RWPE1 (cell line): ENCODE measurements at regions not wholly inside any gene's neighbourhood (a gene's known extent, or its start where the extent isn't known, plus 50 kb on each side); places are given as distances from the start of the nearest gene placed in this dataset.

Experiments used
- CTCF ChIA-PET: fragments of 350-600 bp; sonication (Branson Sonifier 250); formaldehyde crosslinking; extraction: SDS; loops from one replicate; lab custom pipeline; 2021; lab: Yijun Ruan, JAX
- POLR2A ChIA-PET: fragments of 400-600 bp; formaldehyde crosslinking; extraction: SDS; loops from one replicate; lab custom pipeline; 2020; ENCODE audit warnings: antibody characterized with exemption; ENCODE audit not compliant: low non-redundant PET; lab: Yijun Ruan, JAX
- DNase-seq: peaks from one replicate; pipeline ENCODE4 v3.0.0; 2012; ENCODE audit warnings: low spot score
- H3K27ac ChIP-seq: fragments of 450-650 bp; 2 replicates; pipeline ENCODE4 v1.5.1; 2017
- TF ChIP-seq, protein P1 (sequence below): fragments of 450-650 bp; conservative IDR thresholded peaks from 2 replicates; pipeline ENCODE4 v1.5.1; 2017; ENCODE audit warnings: low read depth, mild to moderate bottlenecking

DNA sequence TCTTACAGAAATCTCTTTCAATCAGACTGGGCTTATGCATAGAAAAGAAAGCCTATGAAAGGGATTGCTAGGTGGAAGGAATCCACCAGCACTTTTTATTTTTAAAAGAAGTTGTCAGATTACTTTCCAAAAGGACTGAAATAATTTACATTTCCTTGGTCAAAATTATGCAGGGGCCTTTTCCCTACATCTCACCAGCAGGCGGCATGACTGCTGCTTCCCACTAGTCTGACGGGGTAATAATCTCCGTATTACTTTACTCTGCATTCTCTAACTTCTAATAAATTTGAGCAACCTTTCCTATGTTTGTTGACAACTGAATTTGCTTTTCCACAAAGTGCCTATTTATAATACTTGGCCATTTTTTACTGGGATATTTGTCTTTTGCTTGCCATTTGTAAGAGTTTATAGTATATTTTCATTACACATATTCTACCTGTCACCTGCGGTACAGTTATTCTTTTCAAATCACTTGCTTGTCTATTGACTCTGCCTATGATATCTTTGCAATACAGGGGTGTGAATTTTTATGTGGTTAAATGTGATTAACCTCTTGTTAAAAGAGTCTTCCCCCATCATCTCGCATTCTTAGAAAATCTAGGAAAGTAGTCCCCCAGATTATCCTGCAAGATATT is 51.9 kb upstream of the USP47 start:
- H3K27ac ChIP-seq, result no peak overlapping the region
- DNase-seq, result peak; percentile 28
- TF ChIP-seq, protein P1, sequence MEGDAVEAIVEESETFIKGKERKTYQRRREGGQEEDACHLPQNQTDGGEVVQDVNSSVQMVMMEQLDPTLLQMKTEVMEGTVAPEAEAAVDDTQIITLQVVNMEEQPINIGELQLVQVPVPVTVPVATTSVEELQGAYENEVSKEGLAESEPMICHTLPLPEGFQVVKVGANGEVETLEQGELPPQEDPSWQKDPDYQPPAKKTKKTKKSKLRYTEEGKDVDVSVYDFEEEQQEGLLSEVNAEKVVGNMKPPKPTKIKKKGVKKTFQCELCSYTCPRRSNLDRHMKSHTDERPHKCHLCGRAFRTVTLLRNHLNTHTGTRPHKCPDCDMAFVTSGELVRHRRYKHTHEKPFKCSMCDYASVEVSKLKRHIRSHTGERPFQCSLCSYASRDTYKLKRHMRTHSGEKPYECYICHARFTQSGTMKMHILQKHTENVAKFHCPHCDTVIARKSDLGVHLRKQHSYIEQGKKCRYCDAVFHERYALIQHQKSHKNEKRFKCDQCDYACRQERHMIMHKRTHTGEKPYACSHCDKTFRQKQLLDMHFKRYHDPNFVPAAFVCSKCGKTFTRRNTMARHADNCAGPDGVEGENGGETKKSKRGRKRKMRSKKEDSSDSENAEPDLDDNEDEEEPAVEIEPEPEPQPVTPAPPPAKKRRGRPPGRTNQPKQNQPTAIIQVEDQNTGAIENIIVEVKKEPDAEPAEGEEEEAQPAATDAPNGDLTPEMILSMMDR, result peak; percentile 75
- CTCF ChIA-PET, result no interaction called here
- POLR2A ChIA-PET, result no interaction called here

DNA sequence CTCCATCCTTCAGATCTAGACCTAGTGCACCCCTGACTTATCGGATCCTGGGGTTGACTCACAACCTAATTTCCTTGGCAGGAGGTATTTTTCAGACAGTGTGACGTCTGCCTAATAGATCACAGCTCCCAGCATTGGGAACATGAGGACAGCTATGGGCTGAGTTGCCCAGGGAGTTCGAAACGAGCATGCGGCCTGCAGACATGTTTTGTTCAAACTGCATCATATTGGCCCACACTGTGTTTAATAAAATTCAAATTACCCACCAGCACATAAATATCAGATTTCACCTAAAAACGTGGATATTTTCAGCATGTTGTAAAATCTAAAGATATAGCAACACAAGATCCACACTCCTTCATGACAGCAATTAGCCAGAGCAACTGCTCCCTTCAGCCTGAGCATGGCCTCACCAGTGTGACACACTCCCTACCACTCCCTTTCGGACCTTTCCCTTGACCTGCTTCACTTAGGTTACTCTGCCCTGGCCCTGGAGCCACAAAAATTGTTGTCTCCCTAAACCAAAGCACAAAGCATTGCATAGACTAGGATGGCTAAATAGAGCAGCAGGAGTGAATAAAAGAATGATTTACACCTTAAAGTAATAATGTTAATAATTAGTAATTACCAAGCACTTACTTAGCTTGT is 53.6 kb upstream of the USP47 start:
- POLR2A ChIA-PET, result no interaction called here
- CTCF ChIA-PET, result interaction anchor here (0.6 to 2.5 kb wide), 16 partner anchors 11 to 1646 kb away, joined by 3 to 25 read pairs (median 3); partner anchors contain the start of gene USP47
- no peak overlapping the region for H3K27ac ChIP-seq
- DNase-seq, result no peak
- TF ChIP-seq, protein P1, result peak; percentile 28

DNA sequence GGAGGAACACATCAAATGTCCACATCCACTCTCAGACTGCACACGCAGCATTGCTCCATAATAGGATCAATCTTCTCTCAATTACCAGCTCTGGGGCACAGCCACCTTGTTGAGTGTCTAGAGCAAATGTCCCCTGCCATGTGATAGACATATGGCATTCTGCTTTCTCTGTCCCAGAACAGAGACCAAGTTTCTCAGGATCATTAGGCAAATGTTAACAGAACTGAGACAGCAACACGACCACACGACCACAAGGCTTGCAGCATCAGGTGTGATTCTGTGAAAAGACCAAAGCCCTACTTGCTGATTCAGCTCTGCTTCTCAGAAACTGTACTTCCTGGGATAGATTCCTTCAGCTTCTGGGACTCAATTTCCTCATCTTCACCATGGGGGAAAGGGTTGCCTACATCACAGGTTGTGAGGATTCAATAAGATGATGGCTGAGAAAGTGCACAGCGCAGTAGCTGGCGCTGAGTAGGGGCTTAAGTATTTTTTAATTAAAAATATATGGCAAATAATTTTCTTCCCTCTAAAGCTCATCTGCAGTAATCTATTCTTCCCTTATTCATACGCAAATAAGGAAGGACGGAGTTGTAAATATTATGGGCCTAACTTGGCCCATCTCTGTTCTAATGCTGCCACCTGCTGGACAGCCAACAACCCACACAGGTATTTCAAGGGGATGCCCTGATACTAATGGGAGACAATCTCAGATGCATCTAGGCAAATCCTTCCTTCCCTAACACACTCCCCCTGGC is 54.3 kb upstream of the USP47 start:
- TF ChIP-seq, protein P1, result peak; percentile 77
- ChIA-PET POLR2A (interaction anchor here (0.5 kb wide), 1 partner anchor 1046 kb away, joined by 6 read pairs; no protein-coding TSS in a partner anchor), CTCF (interaction anchor here (0.6 to 2.5 kb wide), 28 partner anchors 10 to 1647 kb away, joined by 3 to 25 read pairs (median 4); partner anchors contain the start of gene GALNT18)
- no peak overlapping the region for H3K27ac ChIP-seq
- peak; percentile 72 for DNase-seq

DNA sequence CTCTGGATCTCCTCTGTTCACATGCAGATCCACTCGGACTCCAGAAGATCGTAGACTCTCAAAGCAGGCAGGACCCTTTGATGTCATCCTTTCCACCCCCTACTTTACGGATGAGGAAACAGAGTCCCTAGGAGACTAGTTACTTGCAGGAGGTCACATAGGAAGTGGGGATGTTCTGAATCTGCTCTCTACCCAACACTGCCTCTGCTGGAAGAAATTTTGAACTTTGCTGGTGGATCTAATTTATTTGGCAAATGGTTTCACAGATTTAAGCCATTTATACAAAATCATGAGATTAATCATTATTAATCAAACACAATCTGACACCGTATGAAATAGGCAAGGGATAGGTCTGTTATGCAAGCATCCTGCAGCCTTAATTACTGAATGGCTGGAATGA is 55.0 kb upstream of the USP47 start:
- POLR2A ChIA-PET, result no interaction called here
- H3K27ac ChIP-seq, result no peak overlapping the region
- DNase-seq, result peak; percentile 11
- TF ChIP-seq, protein P1, result no peak; the same call in 1 of the 2 replicates
- CTCF ChIA-PET, result interaction anchor here (0.6 to 2.5 kb wide), 14 partner anchors 9 to 900 kb away, joined by 3 to 25 read pairs (median 4); partner anchors contain the start of gene GALNT18

DNA sequence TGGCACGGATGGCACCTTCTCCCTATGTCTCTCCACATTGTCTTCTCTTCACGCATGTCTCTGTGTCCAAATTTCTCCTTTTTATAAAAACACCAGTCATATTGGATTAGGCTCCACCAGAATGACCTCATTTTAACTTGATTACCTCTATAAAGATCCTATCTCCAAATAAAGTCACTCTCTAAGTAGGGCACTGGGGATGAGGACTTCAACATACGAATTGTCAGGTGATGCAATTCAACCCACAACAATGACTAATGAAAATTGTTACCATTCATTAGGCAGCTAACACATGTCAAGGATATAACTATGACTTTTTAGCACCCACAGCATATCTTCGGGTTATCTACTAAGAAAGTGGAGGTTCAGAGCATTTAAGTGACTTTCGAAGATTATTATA is 55.5 kb upstream of the USP47 start:
- TF ChIP-seq, protein P1, result no peak
- POLR2A ChIA-PET, result no interaction called here
- CTCF ChIA-PET, result interaction anchor here (0.7 kb wide), 1 partner anchor 1004 kb away, joined by 3 read pairs; no protein-coding TSS in a partner anchor
- H3K27ac ChIP-seq, result no peak overlapping the region
- no peak for DNase-seq
